Prostate gland (tissue), 2 donors: ENCODE measurements at regions not wholly inside any gene's neighbourhood (a gene's known extent, or its start where the extent isn't known, plus 50 kb on each side); places are given as distances from the start of the nearest gene placed in this dataset.

ENCODE experiments used
- DNase-seq: peaks from one replicate; pipeline ENCODE4 v3.0.0-alpha.2; 2019; ENCODE audit warnings: low spot score
- H3K27ac ChIP-seq, 2 donors: fragments of 200-600 bp; sonication (generic); 2 replicates each; pipeline ENCODE4 v1.5.1; 2017 to 2019
- H3K27me3 ChIP-seq: fragments of 200-600 bp; sonication (generic); replicated peaks from 2 replicates; pipeline ENCODE4 v1.5.1; 2019; ENCODE audit not compliant: insufficient read depth
- H3K36me3 ChIP-seq, 2 donors: fragments of 200-600 bp; sonication (generic); 1 replicate in 1 of 2; 2 replicates in 1 of 2; pipeline versions ENCODE4 v1.5.1 to v1.8.1; 2017 to 2019
- H3K4me1 ChIP-seq: fragments of 200-600 bp; sonication (generic); replicated peaks from 2 replicates; pipeline ENCODE4 v1.5.1; 2019
- H3K4me3 ChIP-seq, 2 donors: fragments of 200-600 bp; sonication (generic); 2 replicates each; pipeline ENCODE4 v1.5.1; 2017 to 2019
- H3K9me3 ChIP-seq: fragments of 200-600 bp; sonication (generic); 2 replicates; pipeline ENCODE4 v1.5.1; 2017
- POLR2A ChIP-seq: fragments of 450-650 bp; IDR thresholded peaks from one replicate; pipeline ENCODE4 v1.6.1; 2016; ENCODE audit warnings: antibody characterized with exemption, mild to moderate bottlenecking
- POLR2AphosphoS5 ChIP-seq: sonication (generic); formaldehyde crosslinking; IDR thresholded peaks from one replicate; pipeline ENCODE4 v1.6.1; 2017; ENCODE audit warnings: antibody characterized with exemption
- WGBS: methylation state at CpG from one replicate; pipeline ENCODE4 v1.1.5; 2018; 5-methylcytosine and 5-hydroxymethylcytosine counted together
- intact Hi-C: fragments of 100-400 bp; cut with DNase I; formaldehyde crosslinking; loops from one replicate; pipeline ENCODE4 v1.14.2; 2022
- TF ChIP-seq, protein P1 (sequence below), 4 experiments: fragments of 200-600 bp in 2 of 4; fragments of 450-650 bp in 2 of 4; sonication (generic) in 2 of 4; IDR thresholded peaks; 1 replicate in 3 of 4; 2 replicates in 1 of 4; pipeline ENCODE4 v1.5.1; 2016 to 2019; ENCODE audit warnings: antibody characterized with exemption in 4 of 4, mild to moderate bottlenecking in 2 of 4, moderate library complexity in 2 of 4

DNA sequence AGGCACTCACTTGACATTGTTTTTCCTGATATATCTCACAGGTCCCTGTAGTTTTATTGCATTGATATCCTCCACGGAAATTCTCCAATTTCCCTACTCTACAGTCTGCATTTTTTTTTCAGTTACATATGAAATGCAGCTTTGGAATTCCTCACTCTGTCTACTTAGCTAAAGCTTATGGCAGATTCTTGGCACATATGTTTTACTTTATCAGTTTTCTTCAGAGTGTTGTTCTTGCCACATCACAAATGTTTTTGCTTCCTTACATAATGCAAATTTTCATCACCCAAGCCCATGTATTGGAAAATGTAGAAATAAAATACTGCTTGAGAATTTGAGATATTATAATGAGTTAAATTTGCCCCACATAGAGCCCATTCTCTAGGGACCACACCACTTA is 1895.1 kb downstream of the MRPL39 start:
- intact Hi-C loops = no loop called here
- H3K27me3 ChIP-seq = no peaks in the 10 kb centered on the region
- no peaks in the 10 kb centered on the region for H3K4me1 ChIP-seq
- no peak for DNase-seq
- H3K9me3 ChIP-seq = no peaks in the 10 kb centered on the region
- no peaks in the 10 kb centered on the region for H3K36me3 ChIP-seq
- no peak overlapping the region for H3K27ac ChIP-seq
- TF ChIP-seq, protein P1, sequence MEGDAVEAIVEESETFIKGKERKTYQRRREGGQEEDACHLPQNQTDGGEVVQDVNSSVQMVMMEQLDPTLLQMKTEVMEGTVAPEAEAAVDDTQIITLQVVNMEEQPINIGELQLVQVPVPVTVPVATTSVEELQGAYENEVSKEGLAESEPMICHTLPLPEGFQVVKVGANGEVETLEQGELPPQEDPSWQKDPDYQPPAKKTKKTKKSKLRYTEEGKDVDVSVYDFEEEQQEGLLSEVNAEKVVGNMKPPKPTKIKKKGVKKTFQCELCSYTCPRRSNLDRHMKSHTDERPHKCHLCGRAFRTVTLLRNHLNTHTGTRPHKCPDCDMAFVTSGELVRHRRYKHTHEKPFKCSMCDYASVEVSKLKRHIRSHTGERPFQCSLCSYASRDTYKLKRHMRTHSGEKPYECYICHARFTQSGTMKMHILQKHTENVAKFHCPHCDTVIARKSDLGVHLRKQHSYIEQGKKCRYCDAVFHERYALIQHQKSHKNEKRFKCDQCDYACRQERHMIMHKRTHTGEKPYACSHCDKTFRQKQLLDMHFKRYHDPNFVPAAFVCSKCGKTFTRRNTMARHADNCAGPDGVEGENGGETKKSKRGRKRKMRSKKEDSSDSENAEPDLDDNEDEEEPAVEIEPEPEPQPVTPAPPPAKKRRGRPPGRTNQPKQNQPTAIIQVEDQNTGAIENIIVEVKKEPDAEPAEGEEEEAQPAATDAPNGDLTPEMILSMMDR (IDR thresholded peaks at IDR 0.05) = no peak
- TF ChIP-seq POLR2A = no peak
- TF ChIP-seq POLR2AphosphoS5 = no peak
- 67% methylated on average over 1 of the region's 1 CpG for WGBS
- H3K4me3 ChIP-seq = no peak overlapping the region

DNA sequence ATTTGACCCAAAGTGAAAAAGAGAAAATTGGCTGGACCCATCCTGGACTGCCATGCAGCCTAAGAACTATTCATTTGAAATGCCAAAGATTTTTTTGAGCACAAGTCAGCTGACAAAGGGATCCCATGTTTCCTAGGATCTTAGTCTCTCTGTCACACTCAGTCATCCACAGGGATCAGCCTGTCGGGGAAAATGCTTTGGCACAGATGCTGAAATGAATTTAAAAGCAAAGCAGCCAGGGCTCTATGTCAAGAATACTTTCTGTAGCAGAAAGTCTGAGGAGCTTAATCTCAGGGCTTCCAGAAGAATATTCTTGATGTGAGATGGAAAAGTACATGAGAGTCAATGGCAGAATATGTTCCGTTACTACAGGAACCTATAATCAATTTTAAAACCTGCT is 1900.8 kb downstream of the MRPL39 start:
- no peak for TF ChIP-seq POLR2AphosphoS5
- H3K36me3 ChIP-seq = no peaks in the 10 kb centered on the region
- no peaks in the 10 kb centered on the region for H3K27me3 ChIP-seq
- no peaks in the 10 kb centered on the region for H3K4me1 ChIP-seq
- no peak overlapping the region for H3K27ac ChIP-seq
- 88% methylated on average over 2 of the region's 2 CpGs for WGBS
- intact Hi-C loops = no loop called here
- no peaks in the 10 kb centered on the region for H3K9me3 ChIP-seq
- no peak overlapping the region for H3K4me3 ChIP-seq
- no peak for DNase-seq

DNA sequence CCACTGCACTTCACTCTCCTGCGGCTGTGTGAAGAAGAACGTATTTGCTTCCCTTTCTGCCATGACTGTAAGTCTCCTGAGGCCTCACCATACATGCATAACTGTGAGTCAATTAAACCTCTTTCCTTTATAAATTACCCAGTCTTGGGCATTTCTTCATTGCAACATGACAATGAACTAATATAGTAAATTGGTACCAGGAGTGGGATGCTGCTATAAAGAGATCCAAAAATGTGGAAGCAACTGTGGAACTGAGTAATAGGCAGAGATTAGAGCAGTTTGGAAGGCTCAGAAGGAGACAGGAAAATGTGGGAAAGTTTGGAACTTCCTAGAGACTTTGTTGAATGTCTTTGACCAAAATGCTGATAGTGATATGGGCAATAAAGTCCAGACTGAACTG is 1907.9 kb downstream of the MRPL39 start:
- 90% methylated on average over 2 of the region's 2 CpGs for WGBS
- no peaks in the 10 kb centered on the region for H3K27me3 ChIP-seq
- H3K27ac ChIP-seq = no peak overlapping the region
- no peak overlapping the region for H3K4me3 ChIP-seq
- H3K9me3 ChIP-seq = no peaks in the 10 kb centered on the region
- intact Hi-C loops = no loop called here
- H3K36me3 ChIP-seq = no peaks in the 10 kb centered on the region
- H3K4me1 ChIP-seq = no peaks in the 10 kb centered on the region
- no peak for DNase-seq
- TF ChIP-seq POLR2AphosphoS5 (no peak), POLR2A (no peak)
- TF ChIP-seq, protein P1 (IDR thresholded peaks at IDR 0.05) = no peak

DNA sequence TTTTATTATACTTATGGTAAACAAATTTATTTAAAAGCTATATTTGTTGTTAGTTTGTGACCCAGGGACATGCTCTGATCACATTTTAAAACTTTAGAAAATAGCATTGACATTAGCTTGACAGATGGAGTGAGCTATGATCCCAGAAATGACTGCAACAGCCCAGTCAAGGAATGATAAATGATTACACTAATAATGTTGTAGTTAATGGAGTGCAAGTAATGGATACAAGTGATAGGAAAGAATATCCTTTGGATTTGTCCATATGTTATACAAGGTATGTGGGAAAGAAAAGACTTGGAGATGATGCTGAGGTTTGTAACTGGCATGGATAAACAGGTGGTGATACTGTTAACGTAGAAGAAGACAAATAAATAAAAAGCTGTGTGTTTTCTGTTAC is 1908.7 kb downstream of the MRPL39 start:
- Histone ChIP-seq H3K27me3 (no peaks in the 10 kb centered on the region), H3K9me3 (no peaks in the 10 kb centered on the region), H3K27ac (no peak overlapping the region), H3K4me3 (no peak overlapping the region), H3K4me1 (no peaks in the 10 kb centered on the region), H3K36me3 (no peaks in the 10 kb centered on the region)
- WGBS = 89% methylated on average over 1 of the region's 1 CpG
- no peak for TF ChIP-seq POLR2A
- no peak for DNase-seq
- intact Hi-C loops = no loop called here

DNA sequence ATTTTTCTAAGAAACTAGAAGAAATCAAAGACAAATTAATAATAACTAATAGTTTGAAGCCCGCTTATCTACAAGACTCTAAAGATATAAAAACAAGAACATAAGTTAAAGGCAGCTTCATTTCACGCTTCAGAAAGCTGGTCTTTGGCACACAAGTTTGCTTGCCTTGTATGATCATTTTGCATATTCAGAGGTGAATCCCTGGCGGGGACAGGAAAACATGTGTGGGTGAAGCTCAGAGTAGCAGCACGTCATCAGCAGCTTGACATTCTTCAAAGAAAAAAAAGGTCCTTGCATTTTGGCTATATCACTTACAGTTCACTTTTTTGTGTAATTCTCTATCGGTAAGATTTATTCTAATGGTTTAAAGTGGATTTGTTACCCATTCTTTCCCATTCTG is 1911.8 kb downstream of the MRPL39 start:
- Histone ChIP-seq H3K27ac (no peak overlapping the region), H3K27me3 (no peaks in the 10 kb centered on the region), H3K4me3 (no peak overlapping the region), H3K36me3 (no peaks in the 10 kb centered on the region), H3K4me1 (no peaks in the 10 kb centered on the region), H3K9me3 (no peaks in the 10 kb centered on the region)
- DNase-seq = no peak
- intact Hi-C loops = no loop called here
- 78% methylated on average over 5 of the region's 5 CpGs for WGBS
- TF ChIP-seq, protein P1 (IDR thresholded peaks at IDR 0.05) = no peak
- no peak for TF ChIP-seq POLR2AphosphoS5
- TF ChIP-seq POLR2A = no peak

DNA sequence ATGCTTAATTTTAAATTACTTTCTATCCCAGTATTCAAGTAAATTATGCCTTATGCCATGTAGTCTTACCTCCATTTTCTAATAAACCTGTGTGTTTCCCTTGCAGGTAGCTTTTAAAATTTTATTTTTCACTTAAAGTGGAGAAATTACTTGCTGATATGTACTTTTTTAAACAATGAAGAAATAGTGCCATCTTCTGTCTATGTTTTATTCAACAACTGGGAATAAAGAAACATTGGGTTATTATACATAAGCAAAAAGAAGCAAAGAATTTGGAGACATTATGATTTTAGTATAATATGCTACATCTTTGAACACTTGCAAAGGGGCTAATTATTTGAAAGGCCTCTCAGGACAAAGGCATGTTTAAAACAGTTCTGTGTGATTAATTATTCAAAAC is 1912.9 kb downstream of the MRPL39 start:
- TF ChIP-seq POLR2A = no peak
- no peak for TF ChIP-seq POLR2AphosphoS5
- TF ChIP-seq, protein P1 (IDR thresholded peaks at IDR 0.05) = no peak
- Histone ChIP-seq H3K9me3 (no peaks in the 10 kb centered on the region), H3K27ac (no peak overlapping the region), H3K4me3 (no peak overlapping the region), H3K36me3 (no peaks in the 10 kb centered on the region), H3K4me1 (no peaks in the 10 kb centered on the region), H3K27me3 (no peaks in the 10 kb centered on the region)
- DNase-seq = no peak
- intact Hi-C loops = no loop called here
